ENCODE measurements at regions not wholly inside any gene's neighbourhood (a gene's known extent, or its start where the extent isn't known, plus 50 kb on each side); places are given as distances from the start of the nearest gene placed in this dataset.

GRCh38 chr2:129711816-129712675 lies 267.4 kb upstream of the RAB6C start:
- no peak overlapping the region for H3K4me3 ChIP-seq (ENCODE audit: low read depth, low read length)
- no peak overlapping the region for H3K9ac ChIP-seq (ENCODE audit: low read depth, low read length)
- H3K4me1 ChIP-seq (ENCODE audit: control insufficient read depth, insufficient read depth, low read length), result peaks cover 22% of the 10 kb centered on the region; the same call in 1 of the 2 replicates
- no peaks in the 10 kb centered on the region for H3K36me3 ChIP-seq (ENCODE audit: control insufficient read depth, insufficient read depth, low read length)
- H3K9me3 ChIP-seq (ENCODE audit: control insufficient read depth, insufficient read depth, low read length), result no peaks in the 10 kb centered on the region
- H3K27ac ChIP-seq (ENCODE audit: low read depth, low read length), result no peak overlapping the region
- H3K27me3 ChIP-seq (ENCODE audit: control insufficient read depth, insufficient read depth, low read length), result no peaks in the 10 kb centered on the region

DNA sequence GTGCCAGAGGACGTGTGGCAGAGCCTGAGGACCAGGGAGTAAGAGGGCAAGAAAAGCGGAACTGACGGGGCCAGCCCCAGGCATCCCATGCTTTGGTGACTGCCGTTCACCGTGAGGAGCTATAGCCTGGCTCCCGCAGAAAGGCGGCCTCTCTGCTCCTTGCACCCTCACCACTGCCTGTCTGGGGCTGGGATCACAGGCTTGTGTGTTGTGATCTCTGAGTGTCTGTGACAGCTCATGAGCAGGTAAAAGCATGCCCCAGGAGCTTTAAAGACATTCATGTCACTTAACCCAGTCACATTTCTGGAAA lies 266.8 kb upstream of the RAB6C start:
- Histone ChIP-seq H3K9ac (ENCODE audit: low read depth, low read length) (no peak overlapping the region), H3K4me1 (ENCODE audit: control insufficient read depth, insufficient read depth, low read length) (peaks cover 28% of the 10 kb centered on the region), H3K9me3 (ENCODE audit: control insufficient read depth, insufficient read depth, low read length) (no peaks in the 10 kb centered on the region), H3K27me3 (ENCODE audit: control insufficient read depth, insufficient read depth, low read length) (no peaks in the 10 kb centered on the region), H3K36me3 (ENCODE audit: control insufficient read depth, insufficient read depth, low read length) (no peaks in the 10 kb centered on the region), H3K4me3 (ENCODE audit: low read depth, low read length) (no peak overlapping the region), H3K27ac (ENCODE audit: low read depth, low read length) (no peak overlapping the region)

GRCh38 chr2:129713337-129713736 lies 266.1 kb upstream of the RAB6C start:
- Histone ChIP-seq H3K27ac (ENCODE audit: low read depth, low read length) (no peak overlapping the region), H3K9ac (ENCODE audit: low read depth, low read length) (no peak overlapping the region), H3K4me3 (ENCODE audit: low read depth, low read length) (no peak overlapping the region), H3K4me1 (ENCODE audit: control insufficient read depth, insufficient read depth, low read length) (peaks cover 31% of the 10 kb centered on the region), H3K27me3 (ENCODE audit: control insufficient read depth, insufficient read depth, low read length) (no peaks in the 10 kb centered on the region), H3K9me3 (ENCODE audit: control insufficient read depth, insufficient read depth, low read length) (no peaks in the 10 kb centered on the region), H3K36me3 (ENCODE audit: control insufficient read depth, insufficient read depth, low read length) (no peaks in the 10 kb centered on the region)

DNA sequence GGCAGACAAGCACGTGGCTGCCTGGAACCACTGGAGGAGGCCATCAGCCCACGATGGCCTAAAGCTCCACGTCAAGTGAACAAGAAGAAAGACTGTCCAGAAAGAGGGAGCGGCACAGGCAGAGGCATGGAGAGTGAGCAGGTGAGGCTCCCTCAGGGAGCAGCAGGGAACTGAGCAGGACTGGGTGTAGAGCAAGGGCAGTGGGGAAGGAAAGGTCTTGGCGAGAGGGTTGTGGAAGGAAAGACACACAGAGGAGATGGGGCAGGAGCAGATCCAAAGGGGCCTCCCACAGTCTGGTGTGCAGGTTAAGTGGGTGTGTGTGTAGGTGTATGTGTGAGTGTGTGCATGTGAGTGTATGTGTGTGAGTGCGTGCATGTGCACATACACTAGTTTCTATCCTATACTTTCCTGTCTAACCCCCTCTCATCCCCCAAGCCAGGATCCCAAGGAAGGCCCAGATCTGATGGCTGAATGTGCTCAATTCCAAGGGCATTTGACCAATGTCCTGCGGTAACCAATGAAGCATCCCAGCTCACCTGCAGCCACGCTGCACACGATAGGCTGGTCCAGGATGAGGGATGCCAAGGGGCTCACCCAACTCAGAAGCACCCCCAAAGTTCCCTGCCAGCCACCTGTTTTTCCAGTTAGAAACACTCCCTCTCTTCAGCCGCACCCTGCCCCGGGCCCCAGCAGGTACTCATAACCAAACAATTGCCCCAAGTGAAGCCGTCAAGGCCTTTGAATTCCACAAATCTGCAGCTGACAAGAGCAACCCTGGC lies 262.5 kb upstream of the RAB6C start:
- no peak overlapping the region for H3K4me3 ChIP-seq (ENCODE audit: low read depth, low read length)
- no peaks in the 10 kb centered on the region for H3K9me3 ChIP-seq (ENCODE audit: control insufficient read depth, insufficient read depth, low read length)
- H3K36me3 ChIP-seq (ENCODE audit: control insufficient read depth, insufficient read depth, low read length), result no peaks in the 10 kb centered on the region
- no peaks in the 10 kb centered on the region for H3K27me3 ChIP-seq (ENCODE audit: control insufficient read depth, insufficient read depth, low read length)
- no peak overlapping the region for H3K9ac ChIP-seq (ENCODE audit: low read depth, low read length)
- H3K27ac ChIP-seq (ENCODE audit: low read depth, low read length), result no peak overlapping the region
- H3K4me1 ChIP-seq (ENCODE audit: control insufficient read depth, insufficient read depth, low read length), result peaks cover 9% of the 10 kb centered on the region

GRCh38 chr2:129717560-129718130 lies 261.8 kb upstream of the RAB6C start:
- Histone ChIP-seq H3K4me3 (ENCODE audit: low read depth, low read length) (no peak overlapping the region), H3K36me3 (ENCODE audit: control insufficient read depth, insufficient read depth, low read length) (no peaks in the 10 kb centered on the region), H3K27me3 (ENCODE audit: control insufficient read depth, insufficient read depth, low read length) (no peaks in the 10 kb centered on the region), H3K27ac (ENCODE audit: low read depth, low read length) (no peak overlapping the region), H3K4me1 (ENCODE audit: control insufficient read depth, insufficient read depth, low read length) (peaks cover 9% of the 10 kb centered on the region), H3K9me3 (ENCODE audit: control insufficient read depth, insufficient read depth, low read length) (no peaks in the 10 kb centered on the region), H3K9ac (ENCODE audit: low read depth, low read length) (no peak overlapping the region)

DNA sequence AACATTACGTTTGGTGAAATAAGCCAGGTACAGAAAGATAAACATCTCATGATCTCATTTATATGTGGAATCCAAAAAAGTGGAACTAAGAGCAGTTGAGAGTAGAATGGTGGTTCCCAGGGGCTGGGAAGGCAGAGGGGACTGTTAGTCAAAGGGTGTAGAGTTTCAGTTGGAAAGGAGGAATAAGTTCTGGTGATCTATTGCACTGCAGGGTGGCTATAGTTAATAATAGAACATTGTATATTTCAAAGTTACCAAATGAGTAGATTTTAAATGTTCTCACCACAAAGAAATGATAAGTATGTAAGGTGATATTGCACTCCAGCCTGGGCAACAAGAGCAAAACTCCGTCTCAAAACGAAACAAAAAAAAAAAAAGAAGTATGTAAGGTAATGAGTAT lies 260.1 kb upstream of the RAB6C start:
- Histone ChIP-seq H3K9me3 (ENCODE audit: control insufficient read depth, insufficient read depth, low read length) (no peaks in the 10 kb centered on the region), H3K27me3 (ENCODE audit: control insufficient read depth, insufficient read depth, low read length) (no peaks in the 10 kb centered on the region), H3K36me3 (ENCODE audit: control insufficient read depth, insufficient read depth, low read length) (no peaks in the 10 kb centered on the region), H3K4me3 (ENCODE audit: low read depth, low read length) (no peak overlapping the region), H3K27ac (ENCODE audit: low read depth, low read length) (no peak overlapping the region), H3K9ac (ENCODE audit: low read depth, low read length) (no peak overlapping the region), H3K4me1 (ENCODE audit: control insufficient read depth, insufficient read depth, low read length) (peaks cover 9% of the 10 kb centered on the region)

DNA sequence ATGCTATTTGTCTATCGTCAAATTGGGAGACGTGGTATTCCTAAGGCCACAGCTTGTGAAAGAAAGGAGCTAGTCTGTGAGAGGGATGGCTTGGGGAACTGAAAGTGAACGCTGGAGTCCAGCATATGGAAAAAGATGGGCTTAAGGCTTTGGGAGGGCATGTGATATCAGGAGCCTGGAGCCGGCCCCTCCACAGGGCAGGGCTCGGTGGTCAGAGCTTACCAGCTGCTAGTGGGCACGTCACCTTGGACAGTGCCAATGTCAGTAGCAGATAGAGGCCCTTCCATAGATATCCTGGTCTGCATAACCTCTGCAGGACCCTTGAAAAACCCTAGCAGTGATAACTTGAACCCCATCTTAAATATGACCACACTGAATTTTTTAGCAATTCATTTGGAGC lies 259.1 kb upstream of the RAB6C start:
- Histone ChIP-seq H3K36me3 (ENCODE audit: control insufficient read depth, insufficient read depth, low read length) (no peaks in the 10 kb centered on the region), H3K27ac (ENCODE audit: low read depth, low read length) (no peak overlapping the region), H3K4me3 (ENCODE audit: low read depth, low read length) (no peak overlapping the region), H3K9me3 (ENCODE audit: control insufficient read depth, insufficient read depth, low read length) (no peaks in the 10 kb centered on the region), H3K9ac (ENCODE audit: low read depth, low read length) (no peak overlapping the region), H3K4me1 (ENCODE audit: control insufficient read depth, insufficient read depth, low read length) (peaks cover 9% of the 10 kb centered on the region), H3K27me3 (ENCODE audit: control insufficient read depth, insufficient read depth, low read length) (no peaks in the 10 kb centered on the region)

- no peaks in the 10 kb centered on the region for H3K9me3 ChIP-seq (ENCODE audit: control insufficient read depth, insufficient read depth, low read length)
- H3K27ac ChIP-seq (ENCODE audit: low read depth, low read length), result no peak overlapping the region
- H3K36me3 ChIP-seq (ENCODE audit: control insufficient read depth, insufficient read depth, low read length), result no peaks in the 10 kb centered on the region
- no peak overlapping the region for H3K4me3 ChIP-seq (ENCODE audit: low read depth, low read length)
- H3K4me1 ChIP-seq (ENCODE audit: control insufficient read depth, insufficient read depth, low read length), result peaks cover 9% of the 10 kb centered on the region
- no peak overlapping the region for H3K9ac ChIP-seq (ENCODE audit: low read depth, low read length)
- H3K27me3 ChIP-seq (ENCODE audit: control insufficient read depth, insufficient read depth, low read length), result no peaks in the 10 kb centered on the region
Measured at GRCh38 chr2:129720761-129721160, 258.7 kb upstream of the RAB6C start.

GRCh38 chr2:129721236-129721635 lies 258.2 kb upstream of the RAB6C start:
- Histone ChIP-seq H3K4me1 (ENCODE audit: control insufficient read depth, insufficient read depth, low read length) (peaks cover 9% of the 10 kb centered on the region), H3K27me3 (ENCODE audit: control insufficient read depth, insufficient read depth, low read length) (no peaks in the 10 kb centered on the region), H3K36me3 (ENCODE audit: control insufficient read depth, insufficient read depth, low read length) (no peaks in the 10 kb centered on the region), H3K4me3 (ENCODE audit: low read depth, low read length) (no peak overlapping the region), H3K27ac (ENCODE audit: low read depth, low read length) (no peak overlapping the region), H3K9me3 (ENCODE audit: control insufficient read depth, insufficient read depth, low read length) (no peaks in the 10 kb centered on the region), H3K9ac (ENCODE audit: low read depth, low read length) (no peak overlapping the region)

GRCh38 chr2:129721846-129722245 lies 257.6 kb upstream of the RAB6C start:
- Histone ChIP-seq H3K36me3 (ENCODE audit: control insufficient read depth, insufficient read depth, low read length) (no peaks in the 10 kb centered on the region), H3K4me3 (ENCODE audit: low read depth, low read length) (no peak overlapping the region), H3K27me3 (ENCODE audit: control insufficient read depth, insufficient read depth, low read length) (no peaks in the 10 kb centered on the region), H3K9me3 (ENCODE audit: control insufficient read depth, insufficient read depth, low read length) (no peaks in the 10 kb centered on the region), H3K9ac (ENCODE audit: low read depth, low read length) (no peak overlapping the region), H3K4me1 (ENCODE audit: control insufficient read depth, insufficient read depth, low read length) (peaks cover 9% of the 10 kb centered on the region), H3K27ac (ENCODE audit: low read depth, low read length) (no peak overlapping the region)
